Activated CD8-positive, alpha-beta memory T cell treated with anti-CD3 and anti-CD28 coated beads for 4 hours (primary cell): ENCODE measurements at regions not wholly inside any gene's neighbourhood (a gene's known extent, or its start where the extent isn't known, plus 50 kb on each side); places are given as distances from the start of the nearest gene placed in this dataset.
"Not testable (repeated sequence)": the region's sequence is repeated elsewhere in the genome, so short reads cannot be mapped to it uniquely, and the experiment has no call there.

Source experiments
- DNase-seq, 2 donors: peaks; one replicate each; pipeline ENCODE4 v3.0.0-alpha.2; 2020; ENCODE audit warnings: low read depth in 2 of 2

GRCh38 chr5:57002959-57003485 lies 51.1 kb upstream of the MIER3 start:
- DNase-seq: no peak

GRCh38 chr5:57003566-57003965 lies 51.6 kb upstream of the MIER3 start:
- not testable (repeated sequence) for DNase-seq

GRCh38 chr5:57004800-57005199 lies 52.9 kb upstream of the MIER3 start:
- DNase-seq: no peak

- DNase-seq: no peak
These were observed 55.4 kb upstream of the MIER3 start for GRCh38 chr5:57007344-57007743.

- DNase-seq: no peak
These were observed 57.9 kb upstream of the MIER3 start for GRCh38 chr5:57009811-57010210.

GRCh38 chr5:57010786-57011185 lies 58.9 kb upstream of the MIER3 start:
- DNase-seq: no peak

- DNase-seq: no peak
These were observed 60.6 kb upstream of the MIER3 start for GRCh38 chr5:57012511-57012910.

- no peak for DNase-seq
These were observed 74.0 kb upstream of the MIER3 start for GRCh38 chr5:57025961-57026360.

- no peak for DNase-seq
These were observed 76.2 kb upstream of the MIER3 start for GRCh38 chr5:57028161-57028560.

- DNase-seq: no peak
These were observed 80.2 kb upstream of the MIER3 start for GRCh38 chr5:57032151-57032551.

GRCh38 chr5:57033103-57033502 lies 81.2 kb upstream of the MIER3 start:
- no peak for DNase-seq

- DNase-seq: no peak
These were observed 81.6 kb upstream of the MIER3 start for GRCh38 chr5:57033503-57033902.

GRCh38 chr5:57034201-57034916 lies 82.4 kb upstream of the MIER3 start:
- DNase-seq: no peak

GRCh38 chr5:57035955-57036354 lies 84.0 kb upstream of the MIER3 start:
- DNase-seq: no peak

GRCh38 chr5:57036761-57037160 lies 84.8 kb upstream of the MIER3 start:
- no peak for DNase-seq

- no peak for DNase-seq
These were observed 85.4 kb upstream of the MIER3 start for GRCh38 chr5:57037355-57037754.

- DNase-seq: no peak
These were observed 89.6 kb upstream of the MIER3 start for GRCh38 chr5:57041570-57041969.

- no peak for DNase-seq
These were observed 90.6 kb upstream of the MIER3 start for GRCh38 chr5:57042524-57042931.

GRCh38 chr5:57054135-57054534 lies 102.2 kb upstream of the MIER3 start:
- no peak for DNase-seq

- DNase-seq: no peak
These were observed 102.7 kb upstream of the MIER3 start for GRCh38 chr5:57054671-57055070.

- no peak for DNase-seq
These were observed 103.8 kb upstream of the MIER3 start for GRCh38 chr5:57055731-57056130.

- DNase-seq: no peak
These were observed 110.1 kb upstream of the GPBP1 start for GRCh38 chr5:57063773-57064172.

GRCh38 chr5:57066924-57067596 lies 106.8 kb upstream of the GPBP1 start:
- no peak for DNase-seq

GRCh38 chr5:57067597-57067924 lies 106.3 kb upstream of the GPBP1 start:
- no peak for DNase-seq
